ENCODE measurements at regions not wholly inside any gene's neighbourhood (a gene's known extent, or its start where the extent isn't known, plus 50 kb on each side); places are given as distances from the start of the nearest gene placed in this dataset.
"Not testable (repeated sequence)": the region's sequence is repeated elsewhere in the genome, so short reads cannot be mapped to it uniquely, and the experiment has no call there.

DNA sequence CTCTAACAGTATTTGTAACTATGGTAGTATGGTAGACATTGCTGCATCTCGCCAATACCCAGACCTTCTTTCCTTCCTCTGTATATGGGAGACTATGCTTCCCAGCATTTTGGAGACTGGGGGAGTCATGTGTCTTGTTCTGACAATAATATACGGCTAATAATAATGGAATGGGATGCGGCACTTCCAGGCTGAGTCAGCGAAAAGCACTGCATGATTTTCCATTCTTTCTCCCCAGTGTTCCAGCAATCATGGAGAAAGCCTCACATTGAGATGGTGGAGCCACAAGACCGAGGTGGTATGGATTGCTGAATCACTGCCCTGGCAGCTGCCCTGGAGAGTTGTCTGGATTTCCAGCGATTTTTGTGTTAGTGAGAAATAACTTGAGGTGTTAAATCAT, 77.1 kb upstream of the FIBIN start:
- 92 to 94% methylated on average over 5 to 6 of the region's 6 CpGs for WGBS, 2 experiments
- H3K27me3 ChIP-seq (ENCODE audit: control insufficient read depth, insufficient read depth, low read length, poor library complexity, severe bottlenecking), result no peaks in the 10 kb centered on the region
- H3K36me3 ChIP-seq (ENCODE audit: control insufficient read depth, insufficient read depth, low read length), result no peaks in the 10 kb centered on the region
- no peaks in the 10 kb centered on the region for H3K9me3 ChIP-seq (ENCODE audit: control insufficient read depth, low read length)
- H3K4me1 ChIP-seq (ENCODE audit: control insufficient read depth, insufficient read depth, low read length), result no peaks in the 10 kb centered on the region
- no peak overlapping the region for H3K4me3 ChIP-seq (ENCODE audit: insufficient read depth, low read depth, low read length)
- H3K27ac ChIP-seq (ENCODE audit: insufficient read depth, low read depth, low read length, poor library complexity, severe bottlenecking), result no peak overlapping the region

DNA sequence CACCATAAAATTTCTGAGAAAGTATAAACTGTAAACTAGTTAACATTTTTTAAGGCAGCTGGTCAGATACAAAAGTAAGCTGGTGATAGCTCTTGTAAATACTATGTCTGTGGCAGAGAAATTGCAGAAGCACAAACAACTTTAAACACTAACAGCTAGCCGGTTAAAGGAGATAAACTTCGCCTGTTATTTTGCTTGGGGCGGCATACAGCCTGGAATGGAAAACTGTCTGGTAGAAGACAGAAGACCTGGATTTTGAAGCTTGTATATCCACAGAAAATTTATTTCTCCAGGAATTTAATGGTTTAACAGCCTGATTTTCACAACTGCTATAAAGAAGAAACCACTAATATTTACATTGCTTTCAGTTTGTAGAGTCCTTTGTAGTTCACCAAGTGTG, 65.3 kb upstream of the FIBIN start:
- H3K9me3 ChIP-seq (ENCODE audit: control insufficient read depth, low read length), result no peaks in the 10 kb centered on the region
- H3K27me3 ChIP-seq (ENCODE audit: control insufficient read depth, insufficient read depth, low read length, poor library complexity, severe bottlenecking), result peaks cover 12% of the 10 kb centered on the region
- no peaks in the 10 kb centered on the region for H3K36me3 ChIP-seq (ENCODE audit: control insufficient read depth, insufficient read depth, low read length)
- no peak overlapping the region for H3K27ac ChIP-seq (ENCODE audit: insufficient read depth, low read depth, low read length, poor library complexity, severe bottlenecking)
- no peak overlapping the region for H3K4me3 ChIP-seq (ENCODE audit: insufficient read depth, low read depth, low read length)
- WGBS, 2 experiments, result 95 to 100% methylated on average over 2 to 3 of the region's 3 CpGs
- H3K4me1 ChIP-seq (ENCODE audit: control insufficient read depth, insufficient read depth, low read length), result no peaks in the 10 kb centered on the region

DNA sequence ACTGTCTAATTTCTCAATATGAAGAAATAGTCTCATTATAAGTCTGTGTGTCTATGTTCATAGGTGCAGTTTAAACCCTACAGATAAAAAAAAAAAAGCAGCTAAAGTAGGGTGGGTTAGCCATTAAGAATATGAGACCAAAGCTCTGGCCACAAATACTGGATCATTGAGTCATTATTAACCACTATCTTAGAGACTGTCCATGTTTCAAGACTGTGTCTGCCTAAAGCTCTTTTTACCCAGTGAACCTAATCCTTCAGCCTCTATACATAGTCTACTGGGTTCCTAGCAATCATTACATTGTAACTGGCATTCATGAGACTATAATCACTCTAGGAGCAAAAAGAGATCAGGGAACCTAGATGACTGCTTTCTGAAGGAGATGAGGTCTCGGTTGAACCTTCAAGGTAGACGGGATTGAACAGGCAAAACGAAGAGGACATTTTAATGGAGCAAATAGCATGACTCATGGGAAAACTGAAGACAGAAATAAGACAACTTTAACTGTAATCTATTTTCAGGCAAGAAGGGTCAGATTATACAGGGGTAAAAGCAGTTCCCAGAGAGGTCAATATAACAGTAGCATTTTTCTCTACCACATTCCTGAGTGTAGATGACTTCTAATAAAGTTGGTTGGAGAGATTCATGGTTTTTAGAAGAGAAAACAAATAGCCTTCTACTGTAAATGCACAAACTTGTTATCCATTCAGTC, 64.0 kb upstream of the FIBIN start:
- no peaks in the 10 kb centered on the region for H3K36me3 ChIP-seq (ENCODE audit: control insufficient read depth, insufficient read depth, low read length)
- peaks cover 12% of the 10 kb centered on the region for H3K27me3 ChIP-seq (ENCODE audit: control insufficient read depth, insufficient read depth, low read length, poor library complexity, severe bottlenecking)
- H3K9me3 ChIP-seq (ENCODE audit: control insufficient read depth, low read length), result no peaks in the 10 kb centered on the region
- H3K4me3 ChIP-seq (ENCODE audit: insufficient read depth, low read depth, low read length), result no peak overlapping the region
- H3K27ac ChIP-seq (ENCODE audit: insufficient read depth, low read depth, low read length, poor library complexity, severe bottlenecking), result no peak overlapping the region
- 93 to 96% methylated on average over 3 of the region's 3 CpGs for WGBS, 2 experiments
- H3K4me1 ChIP-seq (ENCODE audit: control insufficient read depth, insufficient read depth, low read length), result no peaks in the 10 kb centered on the region

DNA sequence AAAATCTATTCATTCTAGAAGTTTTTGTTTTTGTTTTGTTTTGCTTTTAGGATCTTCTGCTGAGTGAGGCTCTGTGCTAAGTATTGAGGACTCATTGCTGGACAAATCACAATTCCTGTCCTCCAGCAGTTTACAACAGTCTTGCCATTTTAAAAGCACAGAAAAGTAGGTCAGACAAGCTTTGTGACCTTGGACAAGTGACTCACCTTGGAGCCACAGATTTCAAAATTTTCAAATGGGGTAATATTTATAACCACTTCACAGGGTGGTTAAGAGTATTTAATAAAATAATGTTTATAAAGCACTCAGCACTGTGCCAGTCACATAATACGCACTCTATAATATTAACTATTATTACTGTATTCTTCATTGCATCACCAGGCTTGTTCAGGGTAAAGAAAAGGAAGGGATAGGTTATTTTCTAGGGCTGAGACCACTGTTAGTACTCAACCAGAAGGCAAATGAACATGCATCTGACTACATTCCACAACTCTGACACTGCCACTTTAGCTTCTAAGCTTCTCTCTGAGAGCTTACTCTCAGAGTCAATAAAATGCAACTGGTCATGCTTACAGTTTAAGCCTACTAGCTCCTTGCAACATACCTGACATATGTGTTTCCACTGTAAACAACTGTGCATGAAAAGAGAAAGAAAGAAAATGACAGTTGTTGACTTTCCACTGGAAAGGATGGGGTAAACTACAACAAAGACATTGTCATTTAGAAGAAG, 63.2 kb upstream of the FIBIN start:
- H3K4me1 ChIP-seq (ENCODE audit: control insufficient read depth, insufficient read depth, low read length), result no peaks in the 10 kb centered on the region
- H3K27me3 ChIP-seq (ENCODE audit: control insufficient read depth, insufficient read depth, low read length, poor library complexity, severe bottlenecking), result peaks cover 12% of the 10 kb centered on the region
- 83% methylated on average over 1 of the region's 1 CpG; no CpG with 5 or more reads in 1 of the 2 experiments for whole genome bisulfite sequencing, 2 experiments
- no peak overlapping the region for H3K4me3 ChIP-seq (ENCODE audit: insufficient read depth, low read depth, low read length)
- no peaks in the 10 kb centered on the region for H3K9me3 ChIP-seq (ENCODE audit: control insufficient read depth, low read length)
- H3K27ac ChIP-seq (ENCODE audit: insufficient read depth, low read depth, low read length, poor library complexity, severe bottlenecking), result no peak overlapping the region
- no peaks in the 10 kb centered on the region for H3K36me3 ChIP-seq (ENCODE audit: control insufficient read depth, insufficient read depth, low read length)

DNA sequence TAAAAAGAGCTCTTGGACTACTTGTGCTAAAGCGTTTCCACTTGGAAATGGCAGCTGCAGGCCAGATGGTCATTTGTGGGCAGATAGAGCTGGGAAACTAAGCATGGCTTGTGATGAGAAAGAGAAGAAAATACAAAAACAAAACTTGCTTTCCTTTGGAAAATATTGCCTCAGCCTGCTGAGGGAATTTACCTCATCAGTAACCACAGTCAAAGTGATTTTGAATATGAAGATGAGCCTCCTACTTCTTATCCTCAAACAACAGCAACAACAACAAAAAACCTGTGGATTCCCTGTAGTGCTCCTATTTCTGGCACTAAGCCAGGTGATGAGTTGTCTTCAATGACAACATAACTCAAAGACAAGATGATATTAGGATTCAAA, 62.7 kb upstream of the FIBIN start:
- H3K27ac ChIP-seq (ENCODE audit: insufficient read depth, low read depth, low read length, poor library complexity, severe bottlenecking), result no peak overlapping the region
- H3K36me3 ChIP-seq (ENCODE audit: control insufficient read depth, insufficient read depth, low read length), result no peaks in the 10 kb centered on the region
- peaks cover 12% of the 10 kb centered on the region for H3K27me3 ChIP-seq (ENCODE audit: control insufficient read depth, insufficient read depth, low read length, poor library complexity, severe bottlenecking)
- 79 to 87% methylated on average over 1 of the region's 1 CpG for WGBS, 2 experiments
- no peaks in the 10 kb centered on the region for H3K4me1 ChIP-seq (ENCODE audit: control insufficient read depth, insufficient read depth, low read length)
- no peak overlapping the region for H3K4me3 ChIP-seq (ENCODE audit: insufficient read depth, low read depth, low read length)
- H3K9me3 ChIP-seq (ENCODE audit: control insufficient read depth, low read length), result no peaks in the 10 kb centered on the region

DNA sequence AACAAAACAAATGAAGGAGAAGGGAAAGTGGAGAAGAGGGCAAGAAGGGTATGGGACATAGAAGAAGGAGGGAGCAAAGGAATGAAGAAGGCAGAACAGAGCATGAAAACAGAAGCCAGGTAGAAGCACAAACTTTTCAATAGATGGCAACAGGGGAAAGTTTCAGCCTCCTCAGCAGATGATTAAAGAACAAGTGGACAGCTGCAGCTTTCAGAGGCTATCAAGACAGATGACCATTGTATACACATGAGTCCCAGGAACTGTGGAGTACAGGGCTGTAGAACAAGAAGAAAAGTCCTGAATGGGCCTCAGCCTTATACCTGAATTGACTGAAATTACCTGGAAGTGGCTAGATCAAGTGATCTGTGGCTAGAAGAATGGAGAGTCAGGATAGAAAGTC, 62.0 kb upstream of the FIBIN start:
- Histone ChIP-seq H3K27me3 (ENCODE audit: control insufficient read depth, insufficient read depth, low read length, poor library complexity, severe bottlenecking) (peaks cover 14% of the 10 kb centered on the region), H3K4me1 (ENCODE audit: control insufficient read depth, insufficient read depth, low read length) (no peaks in the 10 kb centered on the region), H3K9me3 (ENCODE audit: control insufficient read depth, low read length) (no peaks in the 10 kb centered on the region), H3K4me3 (ENCODE audit: insufficient read depth, low read depth, low read length) (no peak overlapping the region), H3K36me3 (ENCODE audit: control insufficient read depth, insufficient read depth, low read length) (no peaks in the 10 kb centered on the region), H3K27ac (ENCODE audit: insufficient read depth, low read depth, low read length, poor library complexity, severe bottlenecking) (no peak overlapping the region)

DNA sequence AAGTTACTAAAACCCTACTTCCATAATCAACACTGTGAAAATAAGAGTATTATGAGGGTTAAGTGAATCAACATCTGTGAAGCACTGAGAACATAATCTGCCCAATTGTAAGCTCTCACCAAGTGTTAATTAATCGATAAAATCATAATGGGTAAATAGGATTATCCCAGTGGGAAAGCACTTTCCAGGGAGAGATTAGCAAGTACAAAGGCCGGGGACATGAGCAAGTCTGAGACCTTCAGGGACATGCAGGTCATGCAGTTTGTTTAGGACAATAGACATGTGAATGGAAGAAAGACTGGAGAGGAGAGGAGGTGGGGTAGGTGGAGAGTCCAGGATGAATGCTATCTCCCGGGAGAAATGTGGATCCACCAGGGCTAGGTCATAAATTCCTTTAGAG, 57.8 kb upstream of the FIBIN start:
- WGBS, 2 experiments, result 21 to 35% methylated on average over 3 of the region's 3 CpGs
- no peaks in the 10 kb centered on the region for H3K36me3 ChIP-seq (ENCODE audit: control insufficient read depth, insufficient read depth, low read length)
- H3K9me3 ChIP-seq (ENCODE audit: control insufficient read depth, low read length), result no peaks in the 10 kb centered on the region
- no peak overlapping the region for H3K27ac ChIP-seq (ENCODE audit: insufficient read depth, low read depth, low read length, poor library complexity, severe bottlenecking)
- H3K27me3 ChIP-seq (ENCODE audit: control insufficient read depth, insufficient read depth, low read length, poor library complexity, severe bottlenecking), result peaks cover 20% of the 10 kb centered on the region
- H3K4me1 ChIP-seq (ENCODE audit: control insufficient read depth, insufficient read depth, low read length), result no peaks in the 10 kb centered on the region
- H3K4me3 ChIP-seq (ENCODE audit: insufficient read depth, low read depth, low read length), result no peak overlapping the region

DNA sequence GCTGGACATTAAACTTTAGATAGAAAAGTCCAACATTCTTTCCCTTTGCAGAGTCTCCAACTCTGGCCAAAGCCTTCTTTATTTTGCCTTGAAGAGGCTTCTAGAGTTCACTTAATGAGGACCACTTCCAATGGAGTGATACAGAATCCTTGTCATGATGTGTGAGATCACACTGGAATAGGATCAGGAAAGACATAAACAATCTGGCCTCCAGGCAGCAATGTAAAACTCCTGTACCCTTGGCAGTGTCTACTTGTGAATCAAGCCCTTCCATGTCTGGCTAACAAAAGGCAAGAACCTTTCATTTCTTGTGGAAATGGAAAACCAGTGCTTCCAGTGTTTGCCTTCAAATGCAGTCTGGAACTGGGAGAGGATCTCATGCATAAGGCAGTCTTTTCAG, 56.5 kb upstream of the FIBIN start:
- Histone ChIP-seq H3K36me3 (ENCODE audit: control insufficient read depth, insufficient read depth, low read length) (no peaks in the 10 kb centered on the region), H3K27ac (ENCODE audit: insufficient read depth, low read depth, low read length, poor library complexity, severe bottlenecking) (no peak overlapping the region), H3K4me3 (ENCODE audit: insufficient read depth, low read depth, low read length) (no peak overlapping the region), H3K9me3 (ENCODE audit: control insufficient read depth, low read length) (no peaks in the 10 kb centered on the region), H3K27me3 (ENCODE audit: control insufficient read depth, insufficient read depth, low read length, poor library complexity, severe bottlenecking) (peaks cover 15% of the 10 kb centered on the region), H3K4me1 (ENCODE audit: control insufficient read depth, insufficient read depth, low read length) (no peaks in the 10 kb centered on the region)

DNA sequence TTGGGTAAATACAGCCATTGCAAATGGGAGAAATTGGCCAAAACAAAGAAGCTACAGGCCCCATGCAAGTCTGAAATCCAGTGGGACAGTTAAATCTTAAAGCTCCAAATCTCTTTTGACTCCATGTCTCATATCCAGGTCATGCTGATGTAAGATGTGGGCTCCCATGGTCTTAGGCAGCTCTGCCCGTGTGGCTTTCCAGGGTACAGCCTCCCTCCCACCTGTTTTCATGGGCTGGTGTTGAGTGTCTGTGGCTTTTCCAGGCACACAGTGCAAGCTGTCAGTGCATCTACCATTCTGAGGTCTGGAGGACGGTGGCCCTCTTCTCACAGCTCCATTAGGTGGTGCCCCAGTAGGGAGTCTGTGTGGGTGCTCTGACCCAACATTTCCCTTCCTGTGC, 53.4 kb upstream of the FIBIN start:
- H3K4me1 ChIP-seq (ENCODE audit: control insufficient read depth, insufficient read depth, low read length); H3K9me3 ChIP-seq (ENCODE audit: control insufficient read depth, low read length); H3K27ac ChIP-seq (ENCODE audit: insufficient read depth, low read depth, low read length, poor library complexity, severe bottlenecking); H3K36me3 ChIP-seq (ENCODE audit: control insufficient read depth, insufficient read depth, low read length); H3K4me3 ChIP-seq (ENCODE audit: insufficient read depth, low read depth, low read length): not testable (repeated sequence)
- 89 to 95% methylated on average over 2 of the region's 2 CpGs for WGBS, 2 experiments
- H3K27me3 ChIP-seq (ENCODE audit: control insufficient read depth, insufficient read depth, low read length, poor library complexity, severe bottlenecking), result peaks cover 11% of the 10 kb centered on the region

DNA sequence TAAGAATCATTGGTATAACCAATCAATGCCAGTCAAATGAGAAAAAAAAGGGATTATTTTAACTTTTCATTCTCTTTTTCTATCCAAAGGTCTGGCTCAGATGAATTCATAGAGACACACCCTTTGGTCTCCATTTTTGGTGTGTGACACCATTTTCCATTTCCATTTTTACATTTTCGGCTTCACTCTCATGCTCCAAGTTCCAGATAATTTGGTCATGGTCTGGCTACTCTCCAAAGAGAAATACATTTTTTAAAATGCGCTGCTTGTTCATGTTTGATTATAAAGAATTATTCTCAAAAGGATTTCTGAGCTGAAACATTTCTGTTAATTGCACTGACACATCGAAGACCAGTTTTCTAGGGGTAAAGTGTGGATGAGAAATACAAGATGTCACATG, 51.6 kb upstream of the FIBIN start:
- H3K36me3 ChIP-seq (ENCODE audit: control insufficient read depth, insufficient read depth, low read length), result no peaks in the 10 kb centered on the region
- H3K4me3 ChIP-seq (ENCODE audit: insufficient read depth, low read depth, low read length), result no peak overlapping the region
- H3K27me3 ChIP-seq (ENCODE audit: control insufficient read depth, insufficient read depth, low read length, poor library complexity, severe bottlenecking), result peaks cover 4% of the 10 kb centered on the region
- no peaks in the 10 kb centered on the region for H3K9me3 ChIP-seq (ENCODE audit: control insufficient read depth, low read length)
- WGBS, 2 experiments, result 94 to 98% methylated on average over 3 of the region's 3 CpGs
- H3K27ac ChIP-seq (ENCODE audit: insufficient read depth, low read depth, low read length, poor library complexity, severe bottlenecking), result no peak overlapping the region
- H3K4me1 ChIP-seq (ENCODE audit: control insufficient read depth, insufficient read depth, low read length), result no peaks in the 10 kb centered on the region

Measured in ectodermal cell (in vitro differentiated cells).